IMR-90 (cell line): ENCODE measurements at regions not wholly inside any gene's neighbourhood (a gene's known extent, or its start where the extent isn't known, plus 50 kb on each side); places are given as distances from the start of the nearest gene placed in this dataset.

Experiments
- CTCF ChIP-seq: conservative IDR thresholded peaks from 2 replicates; pipeline ENCODE4 v1.5.1; 2012; ENCODE audit warnings: mild to moderate bottlenecking, low read depth, low read length, improper control_type of control experiment
- MAFK ChIP-seq: IDR thresholded peaks from 2 replicates; pipeline ENCODE4 v1.6.1; 2012; ENCODE audit warnings: low read depth, low read length, improper control_type of control experiment

GRCh38 chr1:229146647-229147046 lies 124.3 kb upstream of the RAB4A start:
- TF ChIP-seq CTCF: no peak
- no peak for TF ChIP-seq MAFK
